ENCODE measurements at regions not wholly inside any gene's neighbourhood (a gene's known extent, or its start where the extent isn't known, plus 50 kb on each side); places are given as distances from the start of the nearest gene placed in this dataset.
A peak's percentile ranks its signal among the peaks of the same experiment; 100 is the strongest.

DNA sequence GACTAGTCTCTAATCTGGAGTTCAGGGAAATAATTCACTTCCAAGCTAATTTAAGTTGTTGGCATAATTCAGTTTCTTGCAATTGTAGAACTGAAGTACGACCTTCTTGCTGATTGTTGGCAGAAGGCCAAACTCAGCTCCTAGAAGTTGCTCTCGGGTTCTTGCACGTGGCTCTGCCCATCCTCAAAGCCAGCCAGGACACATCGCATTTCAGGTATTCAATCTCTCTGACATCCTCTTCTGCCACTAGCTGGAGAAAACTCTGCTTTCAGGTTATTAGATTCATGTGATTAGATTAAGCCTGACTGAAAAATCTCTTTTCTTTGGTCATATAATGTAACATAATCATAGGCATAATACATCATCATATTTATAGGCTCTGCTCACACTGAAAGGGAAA lies 362.0 kb downstream of the ZPLD1 start:
- Mint-ChIP-seq H3K9me3 (peaks cover 0 to 2% of the 10 kb centered on the region in 2 donors), H3K4me1 (no peaks in the 10 kb centered on the region), H3K36me3 (no peaks in the 10 kb centered on the region), H3K27ac (no peak overlapping the region), H3K4me3 (no peak overlapping the region), H3K27me3 (ENCODE audit: low read depth in 2 of 2) (no peaks in the 10 kb centered on the region)
- H3K27me3 ChIP-seq (ENCODE audit: control insufficient read depth, insufficient read depth, low read length) = no peaks in the 10 kb centered on the region
- no peaks in the 10 kb centered on the region for H3K4me1 ChIP-seq (ENCODE audit: control insufficient read depth, insufficient read depth, low read length)
- H3K27ac ChIP-seq (ENCODE audit: low read length) = no peak overlapping the region
- intact Hi-C loops (cut with micrococcal nuclease) = loop anchor here (1.0 kb wide), 1 partner anchor 22 kb away; no protein-coding TSS in a partner anchor
- TF ChIP-seq, protein P1, sequence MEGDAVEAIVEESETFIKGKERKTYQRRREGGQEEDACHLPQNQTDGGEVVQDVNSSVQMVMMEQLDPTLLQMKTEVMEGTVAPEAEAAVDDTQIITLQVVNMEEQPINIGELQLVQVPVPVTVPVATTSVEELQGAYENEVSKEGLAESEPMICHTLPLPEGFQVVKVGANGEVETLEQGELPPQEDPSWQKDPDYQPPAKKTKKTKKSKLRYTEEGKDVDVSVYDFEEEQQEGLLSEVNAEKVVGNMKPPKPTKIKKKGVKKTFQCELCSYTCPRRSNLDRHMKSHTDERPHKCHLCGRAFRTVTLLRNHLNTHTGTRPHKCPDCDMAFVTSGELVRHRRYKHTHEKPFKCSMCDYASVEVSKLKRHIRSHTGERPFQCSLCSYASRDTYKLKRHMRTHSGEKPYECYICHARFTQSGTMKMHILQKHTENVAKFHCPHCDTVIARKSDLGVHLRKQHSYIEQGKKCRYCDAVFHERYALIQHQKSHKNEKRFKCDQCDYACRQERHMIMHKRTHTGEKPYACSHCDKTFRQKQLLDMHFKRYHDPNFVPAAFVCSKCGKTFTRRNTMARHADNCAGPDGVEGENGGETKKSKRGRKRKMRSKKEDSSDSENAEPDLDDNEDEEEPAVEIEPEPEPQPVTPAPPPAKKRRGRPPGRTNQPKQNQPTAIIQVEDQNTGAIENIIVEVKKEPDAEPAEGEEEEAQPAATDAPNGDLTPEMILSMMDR (IDR thresholded peaks at IDR 0.05) = no peak
- H3K9me3 ChIP-seq (ENCODE audit: control insufficient read depth, insufficient read depth, low read length) = no peaks in the 10 kb centered on the region
- ATAC-seq (no peak), DNase-seq (no peak)
- no peak overlapping the region for H3K4me3 ChIP-seq (ENCODE audit: low read length)
- H3K36me3 ChIP-seq (ENCODE audit: control insufficient read depth, insufficient read depth, low read length) = no peaks in the 10 kb centered on the region
- WGBS (ENCODE audit: insufficient coverage) = 82% methylated on average over 4 of the region's 4 CpGs

DNA sequence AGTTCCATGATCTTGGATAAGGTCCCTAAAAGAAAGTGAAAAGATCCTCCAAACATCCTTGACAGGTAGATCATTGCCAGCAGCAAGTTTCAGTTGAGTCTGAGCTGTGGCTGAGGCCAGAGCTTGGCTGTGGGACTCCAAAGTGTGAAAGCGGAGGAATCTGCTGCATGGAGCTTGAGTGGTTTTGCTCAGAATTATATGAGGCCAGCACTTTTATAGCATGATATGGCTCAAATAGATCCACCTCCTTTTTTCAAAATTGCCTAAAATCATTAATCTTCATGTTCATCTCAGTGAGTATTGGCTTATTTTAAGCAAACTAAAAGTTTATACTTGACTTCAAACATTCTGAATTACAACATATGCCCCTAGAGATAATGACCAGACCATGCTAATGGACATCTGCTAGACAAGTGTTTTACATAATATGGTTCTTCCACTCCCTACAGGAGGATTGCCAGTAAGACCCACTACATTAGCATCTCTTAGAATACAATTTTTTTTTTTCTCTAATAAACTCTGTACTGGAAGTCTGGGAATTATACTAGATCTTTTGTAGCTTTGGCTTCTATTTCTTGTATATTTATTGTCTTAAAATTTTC lies 368.1 kb downstream of the ZPLD1 start:
- no peak for ATAC-seq
- H3K36me3 ChIP-seq (ENCODE audit: control insufficient read depth, insufficient read depth, low read length) = no peaks in the 10 kb centered on the region
- Mint-ChIP-seq H3K27me3 (ENCODE audit: low read depth in 2 of 2) (no peaks in the 10 kb centered on the region), H3K36me3 (no peaks in the 10 kb centered on the region), H3K4me3 (no peak overlapping the region), H3K4me1 (no peaks in the 10 kb centered on the region), H3K27ac (no peak overlapping the region), H3K9me3 (peaks cover 0 to 2% of the 10 kb centered on the region in 2 donors)
- TF ChIP-seq, protein P1 (IDR thresholded peaks at IDR 0.05) = no peak
- H3K27ac ChIP-seq (ENCODE audit: low read length) = no peak overlapping the region
- no peak overlapping the region for H3K4me3 ChIP-seq (ENCODE audit: low read length)
- H3K27me3 ChIP-seq (ENCODE audit: control insufficient read depth, insufficient read depth, low read length) = no peaks in the 10 kb centered on the region
- no peaks in the 10 kb centered on the region for H3K4me1 ChIP-seq (ENCODE audit: control insufficient read depth, insufficient read depth, low read length)
- no peaks in the 10 kb centered on the region for H3K9me3 ChIP-seq (ENCODE audit: control insufficient read depth, insufficient read depth, low read length)
- no peak for DNase-seq
- intact Hi-C loops (cut with micrococcal nuclease) = no loop called here
- WGBS (ENCODE audit: insufficient coverage) = 92% methylated on average over 1 of the region's 1 CpG

DNA sequence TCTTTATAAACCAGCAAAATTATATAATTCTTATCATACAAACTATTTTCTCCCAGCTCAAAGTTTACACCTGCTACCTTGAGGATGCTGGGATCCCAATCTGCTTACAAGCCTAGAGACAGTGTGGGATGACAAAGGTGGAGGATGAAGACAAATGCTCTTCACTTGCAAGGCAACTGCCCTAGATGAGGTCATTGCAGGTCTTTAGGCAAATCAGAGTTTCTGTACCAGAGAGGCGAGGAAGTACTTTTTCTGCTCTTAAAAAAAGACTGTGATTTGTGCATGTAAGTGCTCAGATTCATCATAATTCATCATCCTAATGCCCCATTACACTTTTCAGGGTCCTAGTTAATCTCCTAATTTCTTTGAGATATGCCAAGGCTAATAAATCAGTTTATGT lies 376.1 kb downstream of the ZPLD1 start:
- no peaks in the 10 kb centered on the region for H3K4me1 ChIP-seq (ENCODE audit: control insufficient read depth, insufficient read depth, low read length)
- TF ChIP-seq, protein P1 (IDR thresholded peaks at IDR 0.05) = no peak
- Mint-ChIP-seq H3K4me3 (no peak overlapping the region), H3K4me1 (no peaks in the 10 kb centered on the region), H3K9me3 (no peaks in the 10 kb centered on the region), H3K27ac (no peak overlapping the region), H3K36me3 (no peaks in the 10 kb centered on the region), H3K27me3 (ENCODE audit: low read depth in 2 of 2) (peaks cover 0 to 2% of the 10 kb centered on the region in 2 donors)
- H3K27ac ChIP-seq (ENCODE audit: low read length) = no peak overlapping the region
- no CpG with 5 or more reads among the region's 1 CpG for whole genome bisulfite sequencing (ENCODE audit: insufficient coverage)
- intact Hi-C loops (cut with micrococcal nuclease) = no loop called here
- DNase-seq (no peak), ATAC-seq (no peak)
- no peaks in the 10 kb centered on the region for H3K9me3 ChIP-seq (ENCODE audit: control insufficient read depth, insufficient read depth, low read length)
- no peaks in the 10 kb centered on the region for H3K36me3 ChIP-seq (ENCODE audit: control insufficient read depth, insufficient read depth, low read length)
- no peaks in the 10 kb centered on the region for H3K27me3 ChIP-seq (ENCODE audit: control insufficient read depth, insufficient read depth, low read length)
- H3K4me3 ChIP-seq (ENCODE audit: low read length) = no peak overlapping the region

DNA sequence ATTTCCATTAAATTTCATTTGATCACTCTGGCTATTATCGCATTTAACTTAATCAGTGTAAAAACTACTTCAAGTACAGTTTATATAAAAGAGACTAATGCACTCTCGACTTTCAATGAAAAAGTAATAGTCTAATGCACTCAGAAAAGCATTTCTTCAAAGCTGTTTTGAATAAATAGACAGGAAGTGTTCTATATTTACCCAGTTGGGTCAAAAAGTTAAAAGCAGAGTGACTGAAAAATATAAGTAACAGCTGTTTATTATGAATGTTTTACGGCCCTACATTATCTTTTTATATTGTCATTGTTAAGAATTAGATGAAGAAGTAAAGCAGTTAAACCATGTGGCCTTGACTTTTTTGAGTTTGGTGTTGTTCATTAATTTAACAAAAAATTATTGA lies 391.8 kb downstream of the ZPLD1 start:
- Mint-ChIP-seq H3K36me3 (no peaks in the 10 kb centered on the region), H3K27me3 (ENCODE audit: low read depth in 2 of 2) (no peaks in the 10 kb centered on the region)
- WGBS (ENCODE audit: insufficient coverage) = 80% methylated on average over 1 of the region's 3 CpGs

More for the DNA sequence above, 391.8 kb downstream of the ZPLD1 start:
- H3K27ac ChIP-seq (ENCODE audit: low read length) = no peak overlapping the region
- H3K4me3 ChIP-seq (ENCODE audit: low read length) = no peak overlapping the region
- no peaks in the 10 kb centered on the region for H3K4me1 ChIP-seq (ENCODE audit: control insufficient read depth, insufficient read depth, low read length)
- TF ChIP-seq, protein P1 (IDR thresholded peaks at IDR 0.05) = no peak
- no peak for ATAC-seq
- H3K27me3 ChIP-seq (ENCODE audit: control insufficient read depth, insufficient read depth, low read length) = no peaks in the 10 kb centered on the region
- no peak for DNase-seq
- Mint-ChIP-seq H3K4me1 (peaks cover 21 to 33% of the 10 kb centered on the region in 2 donors), H3K9me3 (peaks cover 0 to 5% of the 10 kb centered on the region in 2 donors), H3K4me3 (peak overlapping the region; percentile 29), H3K27ac (no peak overlapping the region)
- H3K36me3 ChIP-seq (ENCODE audit: control insufficient read depth, insufficient read depth, low read length) = no peaks in the 10 kb centered on the region
- intact Hi-C loops (cut with micrococcal nuclease) = no loop called here
- H3K9me3 ChIP-seq (ENCODE audit: control insufficient read depth, insufficient read depth, low read length) = no peaks in the 10 kb centered on the region
